ENCODE measurements at regions not wholly inside any gene's neighbourhood (a gene's known extent, or its start where the extent isn't known, plus 50 kb on each side); places are given as distances from the start of the nearest gene placed in this dataset.
"Not testable (repeated sequence)": the region's sequence is repeated elsewhere in the genome, so short reads cannot be mapped to it uniquely, and the experiment has no call there.

DNA sequence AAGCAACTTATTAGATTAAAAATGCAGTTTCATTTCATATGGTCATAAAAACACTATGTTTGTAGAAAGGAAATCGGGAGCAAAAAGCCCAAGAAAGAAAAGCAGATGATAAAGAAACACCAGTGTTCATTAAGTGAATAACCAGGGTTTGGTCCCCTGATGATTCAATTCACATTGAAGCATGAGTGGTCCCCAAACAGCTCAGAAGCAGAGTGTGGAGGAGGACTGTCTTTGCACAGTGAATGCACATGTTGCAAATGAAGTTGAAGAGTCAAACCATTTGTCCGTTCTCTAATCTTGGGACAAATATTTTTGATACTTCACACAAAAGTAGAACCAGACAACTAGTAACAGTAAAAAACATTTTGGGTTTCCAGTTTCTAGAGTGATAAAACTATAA is 117.5 kb upstream of the CBLB start:
- TF ChIP-seq, protein P1, sequence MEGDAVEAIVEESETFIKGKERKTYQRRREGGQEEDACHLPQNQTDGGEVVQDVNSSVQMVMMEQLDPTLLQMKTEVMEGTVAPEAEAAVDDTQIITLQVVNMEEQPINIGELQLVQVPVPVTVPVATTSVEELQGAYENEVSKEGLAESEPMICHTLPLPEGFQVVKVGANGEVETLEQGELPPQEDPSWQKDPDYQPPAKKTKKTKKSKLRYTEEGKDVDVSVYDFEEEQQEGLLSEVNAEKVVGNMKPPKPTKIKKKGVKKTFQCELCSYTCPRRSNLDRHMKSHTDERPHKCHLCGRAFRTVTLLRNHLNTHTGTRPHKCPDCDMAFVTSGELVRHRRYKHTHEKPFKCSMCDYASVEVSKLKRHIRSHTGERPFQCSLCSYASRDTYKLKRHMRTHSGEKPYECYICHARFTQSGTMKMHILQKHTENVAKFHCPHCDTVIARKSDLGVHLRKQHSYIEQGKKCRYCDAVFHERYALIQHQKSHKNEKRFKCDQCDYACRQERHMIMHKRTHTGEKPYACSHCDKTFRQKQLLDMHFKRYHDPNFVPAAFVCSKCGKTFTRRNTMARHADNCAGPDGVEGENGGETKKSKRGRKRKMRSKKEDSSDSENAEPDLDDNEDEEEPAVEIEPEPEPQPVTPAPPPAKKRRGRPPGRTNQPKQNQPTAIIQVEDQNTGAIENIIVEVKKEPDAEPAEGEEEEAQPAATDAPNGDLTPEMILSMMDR (IDR thresholded peaks at IDR 0.05), result not testable (repeated sequence)
- TF ChIP-seq ZFX (IDR thresholded peaks at IDR 0.05; ENCODE audit: borderline replicate concordance), result not testable (repeated sequence)

All from 22Rv1 (cell line).